Transverse colon (tissue), 4 donors: ENCODE measurements at regions not wholly inside any gene's neighbourhood (a gene's known extent, or its start where the extent isn't known, plus 50 kb on each side); places are given as distances from the start of the nearest gene placed in this dataset.

Experiments
- CTCF ChIP-seq, 5 experiments: fragments of 200-600 bp in 3 of 5; fragments of 450-650 bp in 2 of 5; sonication (generic) in 3 of 5; IDR thresholded peaks; 1 replicate in 2 of 5; 2 replicates in 3 of 5; pipeline ENCODE4 v1.5.1; 2016 to 2017; ENCODE audit warnings: antibody characterized with exemption in 5 of 5, inconsistent platforms in 3 of 5, mild to moderate bottlenecking in 2 of 5, moderate library complexity in 1 of 5
- EP300 ChIP-seq: sonication (generic); formaldehyde crosslinking; IDR thresholded peaks from one replicate; pipeline ENCODE4 v1.6.1; 2017; ENCODE audit warnings: antibody characterized with exemption, low read depth
- POLR2A ChIP-seq: fragments of 450-650 bp; IDR thresholded peaks from one replicate; pipeline ENCODE4 v1.6.1; 2016; ENCODE audit warnings: antibody characterized with exemption, mild to moderate bottlenecking, moderate library complexity
- POLR2AphosphoS5 ChIP-seq, 3 donors: sonication (generic); formaldehyde crosslinking; IDR thresholded peaks; one replicate each; pipeline ENCODE4 v1.6.1; 2016; ENCODE audit warnings: antibody characterized with exemption in 3 of 3

- TF ChIP-seq CTCF (IDR thresholded peaks at IDR 0.05) (no peak), POLR2A (no peak), POLR2AphosphoS5 (IDR thresholded peaks at IDR 0.05) (no peak), EP300 (no peak)
Measured at GRCh38 chr14:66129224-66129623, 356.9 kb upstream of the CCDC196 start.
